MCF 10A (cell line): ENCODE measurements at regions not wholly inside any gene's neighbourhood (a gene's known extent, or its start where the extent isn't known, plus 50 kb on each side); places are given as distances from the start of the nearest gene placed in this dataset.

ENCODE experiments used
- BruUV-seq: library from RNA; stranded (reverse); fragments of 400-500 nt; replicated peaks from 2 replicates; lab custom pipeline; 2021; lab: Mats Ljungman, UMichigan
- CTCF ChIA-PET: fragments of 300-600 bp; sonication (Branson Sonifier 250); formaldehyde crosslinking; extraction: SDS; loops from one replicate; lab custom pipeline; 2021; ENCODE audit warnings: antibody characterized with exemption, inconsistent platforms; lab: Yijun Ruan, JAX
- POLR2A ChIA-PET: fragments of 300-600, 350-650 bp; sonication (Branson Sonifier 250); formaldehyde crosslinking; extraction: SDS; loops from one replicate; lab custom pipeline; 2020; ENCODE audit warnings: antibody characterized with exemption, inconsistent platforms; lab: Yijun Ruan, JAX
- DNase-seq: peaks from one replicate; pipeline ENCODE4 v3.0.0-alpha.2; 2018; ENCODE audit not compliant: unreplicated experiment
- H3K27ac Mint-ChIP-seq: one replicate; pipeline ENCODE4 v1.8.0; 2022; ENCODE audit warnings: mild to moderate bottlenecking, low read depth, mixed read lengths; ENCODE audit not compliant: unreplicated experiment
- H3K27me3 Mint-ChIP-seq: one replicate; pipeline ENCODE4 v1.8.0; 2022; ENCODE audit warnings: mixed read lengths; ENCODE audit not compliant: insufficient read depth, unreplicated experiment
- H3K36me3 Mint-ChIP-seq: one replicate; pipeline ENCODE4 v1.8.0; 2022; ENCODE audit warnings: mild to moderate bottlenecking, moderate library complexity, mixed read lengths; ENCODE audit not compliant: insufficient read depth, unreplicated experiment
- H3K4me1 Mint-ChIP-seq: one replicate; pipeline ENCODE4 v1.8.0; 2022; ENCODE audit warnings: mixed read lengths; ENCODE audit not compliant: insufficient read depth, unreplicated experiment
- H3K4me3 Mint-ChIP-seq: one replicate; pipeline ENCODE4 v1.8.0; 2022; ENCODE audit warnings: mild to moderate bottlenecking, moderate library complexity, mixed read lengths; ENCODE audit not compliant: unreplicated experiment
- H3K9me3 Mint-ChIP-seq: one replicate; pipeline ENCODE4 v1.8.0; 2022; ENCODE audit warnings: mixed read lengths; ENCODE audit not compliant: unreplicated experiment
- CTCF ChIP-seq: fragments of 200-600 bp; IDR thresholded peaks from one replicate; pipeline ENCODE4 v1.8.0; 2022; ENCODE audit warnings: antibody characterized with exemption, mild to moderate bottlenecking; ENCODE audit not compliant: unreplicated experiment
- intact Hi-C: fragments of 100-400 bp; cut with micrococcal nuclease; formaldehyde crosslinking; loops from 2 replicates; pipeline ENCODE4 v1.14.1; 2022

GRCh38 chr6:67634199-67634598 is 1000.9 kb upstream of the ADGRB3 start:
- ChIA-PET POLR2A (no interaction called here), CTCF (no interaction called here)
- H3K27ac Mint-ChIP-seq, result no peak overlapping the region
- no peak overlapping the region for H3K4me3 Mint-ChIP-seq
- H3K27me3 Mint-ChIP-seq, result no peaks in the 10 kb centered on the region
- peaks cover 14% of the 10 kb centered on the region for H3K4me1 Mint-ChIP-seq
- no TSS peak for BruUV-seq
- DNase-seq, result no peak
- intact Hi-C loops, result no loop called here
- peaks cover 6% of the 10 kb centered on the region for H3K36me3 Mint-ChIP-seq
- no peak for TF ChIP-seq CTCF
- H3K9me3 Mint-ChIP-seq, result no peaks in the 10 kb centered on the region

GRCh38 chr6:67633058-67633457 is 1002.0 kb upstream of the ADGRB3 start:
- DNase-seq, result no peak
- no TSS peak for BruUV-seq
- intact Hi-C loops, result no loop called here
- TF ChIP-seq CTCF, result no peak
- Mint-ChIP-seq H3K27ac (no peak overlapping the region), H3K4me3 (no peak overlapping the region), H3K36me3 (peaks cover 6% of the 10 kb centered on the region), H3K27me3 (no peaks in the 10 kb centered on the region), H3K4me1 (peaks cover 20% of the 10 kb centered on the region), H3K9me3 (no peaks in the 10 kb centered on the region)
- CTCF ChIA-PET, result no interaction called here
- POLR2A ChIA-PET, result no interaction called here

- H3K36me3 Mint-ChIP-seq, result peaks cover 6% of the 10 kb centered on the region
- no peaks in the 10 kb centered on the region for H3K27me3 Mint-ChIP-seq
- H3K9me3 Mint-ChIP-seq, result no peaks in the 10 kb centered on the region
- TF ChIP-seq CTCF, result no peak
- BruUV-seq, result no TSS peak
- CTCF ChIA-PET, result no interaction called here
- intact Hi-C loops, result no loop called here
- peak overlapping the region; percentile 87 for H3K27ac Mint-ChIP-seq
- peak; percentile 79 for DNase-seq
- POLR2A ChIA-PET, result no interaction called here
- peak overlapping the region; percentile 63 for H3K4me3 Mint-ChIP-seq
- peaks cover 20% of the 10 kb centered on the region for H3K4me1 Mint-ChIP-seq
Measured at GRCh38 chr6:67630146-67630545, 1004.9 kb upstream of the ADGRB3 start.

GRCh38 chr6:67629258-67629657 is 1005.8 kb upstream of the ADGRB3 start:
- Mint-ChIP-seq H3K27ac (peak overlapping the region; percentile 87), H3K9me3 (no peaks in the 10 kb centered on the region), H3K4me3 (peak overlapping the region; percentile 63), H3K4me1 (peaks cover 20% of the 10 kb centered on the region), H3K36me3 (peaks cover 6% of the 10 kb centered on the region), H3K27me3 (no peaks in the 10 kb centered on the region)
- TF ChIP-seq CTCF, result no peak
- intact Hi-C loops, result no loop called here
- POLR2A ChIA-PET, result interaction anchor here (0.6 to 0.7 kb wide), 2 partner anchors 86 to 93 kb away, joined by 3 to 4 read pairs; no protein-coding TSS in a partner anchor
- CTCF ChIA-PET, result no interaction called here
- BruUV-seq, result no TSS peak
- peak; percentile 26 for DNase-seq
